Naive thymus-derived CD4-positive, alpha-beta T cell (primary cell): ENCODE measurements at regions not wholly inside any gene's neighbourhood (a gene's known extent, or its start where the extent isn't known, plus 50 kb on each side); places are given as distances from the start of the nearest gene placed in this dataset.

Source experiments
- ATAC-seq: fragments of 150-1000 bp; cut with Tn5 transposase; 2 replicates; pipeline ENCODE4 v1.10.0; 2021; ENCODE audit warnings: mild to moderate bottlenecking, moderate library complexity
- CTCF ChIA-PET: fragments of 350-600 bp; sonication (Branson Sonifier 250); formaldehyde crosslinking; loops from one replicate; lab custom pipeline; 2021; ENCODE audit warnings: antibody characterized with exemption; lab: Charles Lee
- POLR2A ChIA-PET: fragments of 350-600 bp; sonication (Branson Sonifier 250); formaldehyde crosslinking; loops from one replicate; lab custom pipeline; 2021; ENCODE audit warnings: antibody characterized with exemption, inconsistent platforms; lab: Charles Lee
- DNase-seq, 9 donors: peaks; one replicate each; pipeline versions ENCODE4 v3.0.0 to v3.0.0-alpha.2; 2020 to 2022; ENCODE audit warnings: mixed read lengths in 1 of 9
- H3K27ac ChIP-seq: one replicate; pipeline ENCODE4 v1.7.0; 2013; ENCODE audit warnings: mild to moderate bottlenecking, low read depth, low read length, moderate library complexity
- H3K27me3 ChIP-seq, 2 donors: one replicate each; pipeline ENCODE4 v1.7.0; 2013; ENCODE audit warnings: low read length in 2 of 2, mild to moderate bottlenecking in 2 of 2, moderate library complexity in 2 of 2; ENCODE audit not compliant: control insufficient read depth in 2 of 2, insufficient read depth in 2 of 2
- H3K36me3 ChIP-seq, 3 experiments: 1 replicate in 2 of 3; 2 replicates in 1 of 3; pipeline ENCODE4 v1.7.0; 2013; ENCODE audit warnings: low read length in 3 of 3, mild to moderate bottlenecking in 3 of 3, moderate library complexity in 1 of 3; ENCODE audit not compliant: insufficient read depth in 3 of 3, control insufficient read depth in 2 of 3
- H3K4me1 ChIP-seq, 2 donors: one replicate each; pipeline ENCODE4 v1.7.0; 2013; ENCODE audit warnings: low read length in 2 of 2, mild to moderate bottlenecking in 2 of 2, moderate library complexity in 1 of 2; ENCODE audit not compliant: control insufficient read depth in 2 of 2, insufficient read depth in 2 of 2
- H3K4me3 ChIP-seq: 2 replicates; pipeline ENCODE4 v1.7.0; 2013; ENCODE audit warnings: mild to moderate bottlenecking, low read length
- H3K9me3 ChIP-seq, 3 experiments: 1 replicate in 2 of 3; 2 replicates in 1 of 3; pipeline ENCODE4 v1.7.0; 2013; ENCODE audit warnings: low read length in 3 of 3; ENCODE audit not compliant: control insufficient read depth in 2 of 3
- H3K27ac Mint-ChIP-seq, 9 donors: one replicate each; pipeline ENCODE4 v1.8.0; 2020 to 2022; ENCODE audit warnings: mixed read lengths in 9 of 9, mild to moderate bottlenecking in 8 of 9, moderate library complexity in 5 of 9, inconsistent platforms in 2 of 9
- H3K27me3 Mint-ChIP-seq, 5 donors: one replicate each; pipeline ENCODE4 v1.8.0; 2021 to 2022; ENCODE audit warnings: mixed read lengths in 5 of 5, mild to moderate bottlenecking in 1 of 5
- H3K36me3 Mint-ChIP-seq, 5 donors: one replicate each; pipeline ENCODE4 v1.8.0; 2020 to 2022; ENCODE audit warnings: mixed read lengths in 5 of 5, mild to moderate bottlenecking in 3 of 5, inconsistent platforms in 1 of 5
- H3K4me1 Mint-ChIP-seq, 7 donors: one replicate each; pipeline ENCODE4 v1.8.0; 2020 to 2022; ENCODE audit warnings: mixed read lengths in 7 of 7, mild to moderate bottlenecking in 3 of 7, inconsistent platforms in 1 of 7
- H3K4me3 Mint-ChIP-seq, 10 donors: one replicate each; pipeline ENCODE4 v1.8.0; 2020 to 2022; ENCODE audit warnings: mild to moderate bottlenecking in 10 of 10, mixed read lengths in 10 of 10, moderate library complexity in 6 of 10, inconsistent platforms in 2 of 10
- H3K9me3 Mint-ChIP-seq, 11 donors: one replicate each; pipeline ENCODE4 v1.8.0; 2020 to 2022; ENCODE audit warnings: mixed read lengths in 11 of 11, mild to moderate bottlenecking in 4 of 11, inconsistent platforms in 1 of 11, moderate library complexity in 1 of 11
- intact Hi-C, 2 donors: fragments of 100-400 bp; cut with micrococcal nuclease; formaldehyde crosslinking; loops; one replicate each; pipeline ENCODE4 v1.15.1; 2023

GRCh38 chr7:47678641-47679380 is 96.9 kb upstream of the TNS3 start:
- Mint-ChIP-seq H3K4me3 (no peak overlapping the region), H3K9me3 (peaks cover 0 to 8% (median 0%) of the 10 kb centered on the region in 11 donors), H3K27me3 (peaks cover 0 to 7% (median 3%) of the 10 kb centered on the region in 5 donors), H3K36me3 (no peaks in the 10 kb centered on the region), H3K27ac (no peak overlapping the region), H3K4me1 (peaks cover 0 to 5% (median 0%) of the 10 kb centered on the region in 7 donors)
- H3K27me3 ChIP-seq = no peaks in the 10 kb centered on the region
- H3K9me3 ChIP-seq = no peaks in the 10 kb centered on the region
- DNase-seq = no peak
- ChIA-PET CTCF (no interaction called here), POLR2A (no interaction called here)
- no peaks in the 10 kb centered on the region for H3K36me3 ChIP-seq
- intact Hi-C loops = no loop called here
- ATAC-seq = no peak
- H3K27ac ChIP-seq = no peak overlapping the region
- no peak overlapping the region for H3K4me3 ChIP-seq
- H3K4me1 ChIP-seq = no peaks in the 10 kb centered on the region

GRCh38 chr7:47677664-47678063 is 95.8 kb upstream of the TNS3 start:
- H3K27ac Mint-ChIP-seq = no peak overlapping the region
- Histone ChIP-seq H3K4me1 (no peaks in the 10 kb centered on the region), H3K36me3 (no peaks in the 10 kb centered on the region), H3K27ac (no peak overlapping the region), H3K4me3 (no peak overlapping the region), H3K27me3 (no peaks in the 10 kb centered on the region), H3K9me3 (no peaks in the 10 kb centered on the region)
- no peak for DNase-seq
- no peak for ATAC-seq
- H3K27me3 Mint-ChIP-seq = peaks cover 0 to 7% (median 3%) of the 10 kb centered on the region in 5 donors
- intact Hi-C loops = no loop called here
- CTCF ChIA-PET = no interaction called here
- no peak overlapping the region for H3K4me3 Mint-ChIP-seq
- H3K9me3 Mint-ChIP-seq = peaks cover 0 to 8% (median 0%) of the 10 kb centered on the region in 11 donors
- POLR2A ChIA-PET = no interaction called here
- H3K36me3 Mint-ChIP-seq = no peaks in the 10 kb centered on the region
- H3K4me1 Mint-ChIP-seq = peaks cover 0 to 5% (median 0%) of the 10 kb centered on the region in 7 donors

GRCh38 chr7:47677093-47677492 is 95.2 kb upstream of the TNS3 start:
- Mint-ChIP-seq H3K9me3 (peaks cover 0 to 8% (median 0%) of the 10 kb centered on the region in 11 donors), H3K36me3 (no peaks in the 10 kb centered on the region), H3K4me1 (peaks cover 0 to 5% (median 0%) of the 10 kb centered on the region in 7 donors), H3K27ac (no peak overlapping the region), H3K4me3 (no peak overlapping the region), H3K27me3 (peaks cover 0 to 7% (median 3%) of the 10 kb centered on the region in 5 donors)
- DNase-seq (no peak), ATAC-seq (no peak)
- no peaks in the 10 kb centered on the region for H3K36me3 ChIP-seq
- intact Hi-C loops = no loop called here
- no peaks in the 10 kb centered on the region for H3K9me3 ChIP-seq
- no peak overlapping the region for H3K27ac ChIP-seq
- no peaks in the 10 kb centered on the region for H3K27me3 ChIP-seq
- no peaks in the 10 kb centered on the region for H3K4me1 ChIP-seq
- ChIA-PET POLR2A (no interaction called here), CTCF (no interaction called here)
- no peak overlapping the region for H3K4me3 ChIP-seq

- H3K36me3 Mint-ChIP-seq = no peaks in the 10 kb centered on the region
- Histone ChIP-seq H3K27ac (no peak overlapping the region), H3K27me3 (no peaks in the 10 kb centered on the region), H3K4me1 (no peaks in the 10 kb centered on the region), H3K36me3 (no peaks in the 10 kb centered on the region), H3K9me3 (no peaks in the 10 kb centered on the region), H3K4me3 (no peak overlapping the region)
- no peak for DNase-seq
- H3K27ac Mint-ChIP-seq = no peak overlapping the region
- H3K27me3 Mint-ChIP-seq = peaks cover 0 to 7% (median 0%) of the 10 kb centered on the region in 5 donors
- ChIA-PET POLR2A (no interaction called here), CTCF (no interaction called here)
- no peak for ATAC-seq
- H3K9me3 Mint-ChIP-seq = peaks cover 0 to 8% (median 0%) of the 10 kb centered on the region in 11 donors
- H3K4me1 Mint-ChIP-seq = peaks cover 0 to 3% (median 0%) of the 10 kb centered on the region in 7 donors
- no peak overlapping the region for H3K4me3 Mint-ChIP-seq
- intact Hi-C loops = no loop called here
Measured at GRCh38 chr7:47672977-47673381, 91.1 kb upstream of the TNS3 start.

GRCh38 chr7:47672271-47672791 is 90.4 kb upstream of the TNS3 start:
- Mint-ChIP-seq H3K27me3 (peaks cover 0 to 2% (median 0%) of the 10 kb centered on the region in 5 donors), H3K27ac (no peak overlapping the region), H3K4me1 (peaks cover 0 to 3% (median 0%) of the 10 kb centered on the region in 7 donors), H3K9me3 (peaks cover 0 to 4% (median 0%) of the 10 kb centered on the region in 11 donors), H3K36me3 (no peaks in the 10 kb centered on the region), H3K4me3 (no peak overlapping the region)
- no peak overlapping the region for H3K27ac ChIP-seq
- H3K36me3 ChIP-seq = no peaks in the 10 kb centered on the region
- H3K27me3 ChIP-seq = no peaks in the 10 kb centered on the region
- POLR2A ChIA-PET = no interaction called here
- H3K9me3 ChIP-seq = no peaks in the 10 kb centered on the region
- intact Hi-C loops = no loop called here
- ATAC-seq (no peak), DNase-seq (no peak)
- CTCF ChIA-PET = no interaction called here
- no peaks in the 10 kb centered on the region for H3K4me1 ChIP-seq
- H3K4me3 ChIP-seq = no peak overlapping the region

- H3K9me3 ChIP-seq = no peaks in the 10 kb centered on the region
- H3K4me1 ChIP-seq = no peaks in the 10 kb centered on the region
- no peaks in the 10 kb centered on the region for H3K27me3 ChIP-seq
- ChIA-PET CTCF (no interaction called here), POLR2A (no interaction called here)
- H3K27ac ChIP-seq = no peak overlapping the region
- ATAC-seq (no peak), DNase-seq (no peak)
- Mint-ChIP-seq H3K27ac (no peak overlapping the region), H3K27me3 (no peaks in the 10 kb centered on the region), H3K4me3 (no peak overlapping the region), H3K4me1 (peaks cover 0 to 3% (median 0%) of the 10 kb centered on the region in 7 donors), H3K36me3 (no peaks in the 10 kb centered on the region), H3K9me3 (no peaks in the 10 kb centered on the region)
- intact Hi-C loops = no loop called here
- H3K4me3 ChIP-seq = no peak overlapping the region
- H3K36me3 ChIP-seq = no peaks in the 10 kb centered on the region
Measured at GRCh38 chr7:47671358-47671757, 89.4 kb upstream of the TNS3 start.

- ChIA-PET CTCF (no interaction called here), POLR2A (no interaction called here)
- peak; percentile 47 for ATAC-seq
- H3K9me3 ChIP-seq = no peaks in the 10 kb centered on the region
- peaks cover 0 to 3% (median 0%) of the 10 kb centered on the region in 7 donors for H3K4me1 Mint-ChIP-seq
- no peaks in the 10 kb centered on the region for H3K4me1 ChIP-seq
- H3K36me3 ChIP-seq = no peaks in the 10 kb centered on the region
- H3K4me3 Mint-ChIP-seq = no peak overlapping the region
- peaks cover 0 to 3% (median 0%) of the 10 kb centered on the region in 11 donors for H3K9me3 Mint-ChIP-seq
- no peak for DNase-seq
- H3K4me3 ChIP-seq = no peak overlapping the region
- intact Hi-C loops = no loop called here
- no peaks in the 10 kb centered on the region for H3K27me3 ChIP-seq
- no peaks in the 10 kb centered on the region for H3K27me3 Mint-ChIP-seq
- H3K27ac Mint-ChIP-seq = no peak overlapping the region
- no peak overlapping the region for H3K27ac ChIP-seq
- H3K36me3 Mint-ChIP-seq = no peaks in the 10 kb centered on the region
Measured at GRCh38 chr7:47670729-47671128, 88.8 kb upstream of the TNS3 start.
